ENCODE measurements at regions not wholly inside any gene's neighbourhood (a gene's known extent, or its start where the extent isn't known, plus 50 kb on each side); places are given as distances from the start of the nearest gene placed in this dataset.

GRCh38 chr12:73817161-73817560 lies 720.5 kb upstream of the ATXN7L3B start:
- intact Hi-C loops (cut with micrococcal nuclease) = no loop called here
- Histone ChIP-seq H3K4me1 (ENCODE audit: control insufficient read depth in 1 of 2, insufficient read depth in 2 of 2, low read length in 2 of 2) (no peaks in the 10 kb centered on the region), H3K27me3 (ENCODE audit: control insufficient read depth in 2 of 2, insufficient read depth in 2 of 2, low read length in 2 of 2) (no peaks in the 10 kb centered on the region), H3K4me3 (replicated peaks in 1 of 3; ENCODE audit: low read depth in 2 of 3, low read length in 3 of 3) (no peak overlapping the region), H2AFZ (ENCODE audit: insufficient read depth, low read depth, low read length, poor library complexity, severe bottlenecking) (no peak overlapping the region), H3K9me3 (replicated peaks in 1 of 2; ENCODE audit: control insufficient read depth in 1 of 2, insufficient read depth in 1 of 2, low read length in 2 of 2) (peaks cover 4 to 10% of the 10 kb centered on the region in 2 donors), H3K27ac (ENCODE audit: low read depth in 1 of 2, low read length in 2 of 2) (no peak overlapping the region), H3K36me3 (replicated peaks in 1 of 2; ENCODE audit: control insufficient read depth in 1 of 2, insufficient read depth in 2 of 2, low read length in 2 of 2) (no peaks in the 10 kb centered on the region), H3K9ac (ENCODE audit: insufficient read depth, low read length, poor library complexity, severe bottlenecking) (no peak overlapping the region), H3K4me2 (replicated peaks; ENCODE audit: extremely low read depth, low read length, poor library complexity, severe bottlenecking) (no peak overlapping the region), H4K20me1 (ENCODE audit: insufficient read depth, low read length) (no peaks in the 10 kb centered on the region), H3K79me2 (ENCODE audit: insufficient read depth, low read length) (no peaks in the 10 kb centered on the region)
- Mint-ChIP-seq H3K27ac (no peak overlapping the region), H3K36me3 (no peaks in the 10 kb centered on the region), H3K27me3 (ENCODE audit: low read depth in 3 of 3) (no peaks in the 10 kb centered on the region), H3K4me3 (no peak overlapping the region), H3K4me1 (no peaks in the 10 kb centered on the region), H3K9me3 (peaks cover 1 to 13% (median 6%) of the 10 kb centered on the region in 7 donors)
- no CpG with 5 or more reads among the region's 2 CpGs for WGBS (ENCODE audit: insufficient coverage)
- DNase-seq = no peak
- TF ChIP-seq CTCF (IDR thresholded peaks at IDR 0.05) = no peak

- no CpG with 5 or more reads among the region's 3 CpGs for whole genome bisulfite sequencing (ENCODE audit: insufficient coverage)
- H3K4me1 Mint-ChIP-seq = no peaks in the 10 kb centered on the region
- no peaks in the 10 kb centered on the region for H3K27me3 Mint-ChIP-seq (ENCODE audit: low read depth in 3 of 3)
- no peak overlapping the region for H2AFZ ChIP-seq (ENCODE audit: insufficient read depth, low read depth, low read length, poor library complexity, severe bottlenecking)
- H3K27ac Mint-ChIP-seq = no peak overlapping the region
- peaks cover 4 to 8% of the 10 kb centered on the region in 2 donors for H3K9me3 ChIP-seq (replicated peaks in 1 of 2; ENCODE audit: control insufficient read depth in 1 of 2, insufficient read depth in 1 of 2, low read length in 2 of 2)
- H3K27ac ChIP-seq (ENCODE audit: low read depth in 1 of 2, low read length in 2 of 2) = no peak overlapping the region
- TF ChIP-seq CTCF (IDR thresholded peaks at IDR 0.05) = no peak
- no peaks in the 10 kb centered on the region for H3K36me3 ChIP-seq (replicated peaks in 1 of 2; ENCODE audit: control insufficient read depth in 1 of 2, insufficient read depth in 2 of 2, low read length in 2 of 2)
- H3K4me2 ChIP-seq (replicated peaks; ENCODE audit: extremely low read depth, low read length, poor library complexity, severe bottlenecking) = no peak overlapping the region
- H3K9me3 Mint-ChIP-seq = peaks cover 0 to 5% (median under 1%) of the 10 kb centered on the region in 7 donors
- no peak overlapping the region for H3K4me3 ChIP-seq (replicated peaks in 1 of 3; ENCODE audit: low read depth in 2 of 3, low read length in 3 of 3)
- no peak overlapping the region for H3K9ac ChIP-seq (ENCODE audit: insufficient read depth, low read length, poor library complexity, severe bottlenecking)
- no peaks in the 10 kb centered on the region for H3K36me3 Mint-ChIP-seq
- DNase-seq = no peak
- intact Hi-C loops (cut with micrococcal nuclease) = no loop called here
- H3K79me2 ChIP-seq (ENCODE audit: insufficient read depth, low read length) = no peaks in the 10 kb centered on the region
- H3K4me3 Mint-ChIP-seq = no peak overlapping the region
- no peaks in the 10 kb centered on the region for H3K27me3 ChIP-seq (ENCODE audit: control insufficient read depth in 2 of 2, insufficient read depth in 2 of 2, low read length in 2 of 2)
- no peaks in the 10 kb centered on the region for H3K4me1 ChIP-seq (ENCODE audit: control insufficient read depth in 1 of 2, insufficient read depth in 2 of 2, low read length in 2 of 2)
- no peaks in the 10 kb centered on the region for H4K20me1 ChIP-seq (ENCODE audit: insufficient read depth, low read length)
Observed at GRCh38 chr12:73833746-73834145, 703.9 kb upstream of the ATXN7L3B start.

Measured in CD14-positive monocyte (primary cell).